GM12892 (cell line): ENCODE measurements at regions not wholly inside any gene's neighbourhood (a gene's known extent, or its start where the extent isn't known, plus 50 kb on each side); places are given as distances from the start of the nearest gene placed in this dataset.

Source experiments
- DNase-seq: peaks from one replicate; pipeline ENCODE4 v3.0.0; 2011; ENCODE audit not compliant: insufficient read length
- FAIRE-seq: peaks from 2 replicates; lab custom pipeline; 2011; peaks lifted over from hg19 to GRCh38; lab: Jason Lieb, UNC
- POLR2A ChIP-seq: IDR thresholded peaks from 2 replicates; pipeline ENCODE4 v1.6.1; 2011; ENCODE audit warnings: low read depth, low read length, control low read depth
- POLR2AphosphoS5 ChIP-seq: IDR thresholded peaks from 2 replicates; pipeline ENCODE4 v1.6.1; 2011; ENCODE audit warnings: low read depth, low read length, control low read depth
- TAF1 ChIP-seq: IDR thresholded peaks from 2 replicates; pipeline ENCODE4 v1.6.1; 2011; ENCODE audit warnings: low read depth, mild to moderate bottlenecking, control low read depth, low read length, borderline replicate concordance

DNA sequence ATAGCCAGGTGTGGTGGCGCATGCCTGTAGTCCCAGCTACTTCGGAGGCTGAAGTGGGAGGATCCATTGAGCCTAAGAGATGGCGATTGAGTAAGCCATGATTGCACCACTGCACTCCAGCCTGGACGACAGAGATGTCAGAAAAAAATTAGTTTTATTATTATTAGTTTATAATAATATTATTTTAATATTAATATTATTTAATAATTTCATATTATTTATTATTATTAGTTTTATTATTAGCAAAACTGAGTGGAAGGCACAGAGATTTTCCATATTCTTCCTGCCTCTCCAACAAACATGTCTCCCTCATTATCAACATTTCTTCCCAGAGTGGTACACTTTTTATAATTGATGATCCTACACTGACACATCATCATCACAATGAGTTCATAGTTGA, 278.2 kb downstream of the SOX11 start:
- TF ChIP-seq POLR2AphosphoS5 = no peak
- no peak for TF ChIP-seq TAF1
- no peak for TF ChIP-seq POLR2A
- FAIRE-seq = no peak
- DNase-seq = no peak

GRCh38 chr2:5974477-5974876, 282.3 kb downstream of the SOX11 start:
- FAIRE-seq (no peak), DNase-seq (no peak)
- TF ChIP-seq POLR2AphosphoS5 = no peak
- TF ChIP-seq TAF1 = no peak
- no peak for TF ChIP-seq POLR2A

- DNase-seq (no peak), FAIRE-seq (no peak)
- no peak for TF ChIP-seq POLR2AphosphoS5
- TF ChIP-seq POLR2A = no peak
- no peak for TF ChIP-seq TAF1
Observed at GRCh38 chr2:5975401-5975800, 283.2 kb downstream of the SOX11 start.

DNA sequence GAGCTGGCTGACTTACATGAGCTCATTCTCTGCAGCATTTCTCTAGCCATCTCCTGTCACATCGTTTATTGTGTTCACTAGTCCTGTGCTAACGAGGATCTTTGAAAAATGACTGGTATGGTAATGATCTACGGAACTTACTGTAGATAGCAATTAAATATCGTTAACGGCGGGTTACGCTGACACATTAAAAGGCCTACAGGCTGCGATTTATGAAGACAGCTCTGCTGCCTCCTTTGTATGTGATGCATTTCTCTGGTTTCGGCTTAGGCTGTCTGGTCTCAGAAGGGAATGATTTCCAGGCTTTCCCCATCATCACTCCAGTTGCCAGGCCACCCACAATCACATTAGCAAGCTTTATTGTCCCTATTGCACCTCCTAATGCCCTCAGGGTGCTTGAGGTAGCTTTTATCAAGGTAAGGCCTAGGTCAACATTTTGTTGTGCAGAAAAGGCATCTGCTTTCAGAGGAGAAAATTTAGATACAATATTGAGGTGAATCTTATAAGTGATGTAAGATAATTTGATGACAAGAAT, 284.4 kb downstream of the SOX11 start:
- DNase-seq (no peak), FAIRE-seq (no peak)
- TF ChIP-seq POLR2A = no peak
- TF ChIP-seq TAF1 = no peak
- no peak for TF ChIP-seq POLR2AphosphoS5

GRCh38 chr2:5977477-5977876, 285.3 kb downstream of the SOX11 start:
- FAIRE-seq = no peak
- no peak for DNase-seq
- TF ChIP-seq POLR2AphosphoS5 (no peak), TAF1 (no peak), POLR2A (no peak)

- FAIRE-seq = no peak
- TF ChIP-seq TAF1 (no peak), POLR2A (no peak), POLR2AphosphoS5 (no peak)
- DNase-seq = no peak
Observed at GRCh38 chr2:5978131-5978751, 286.1 kb downstream of the SOX11 start.

- FAIRE-seq = no peak
- DNase-seq = no peak
- TF ChIP-seq POLR2A (no peak), POLR2AphosphoS5 (no peak), TAF1 (no peak)
Observed at GRCh38 chr2:5980450-5981190, 288.4 kb downstream of the SOX11 start.

- DNase-seq (no peak), FAIRE-seq (no peak)
- no peak for TF ChIP-seq TAF1
- no peak for TF ChIP-seq POLR2AphosphoS5
- TF ChIP-seq POLR2A = no peak
Observed at GRCh38 chr2:5982193-5982902, 290.2 kb downstream of the SOX11 start.

- no peak for DNase-seq
- no peak for FAIRE-seq
- TF ChIP-seq POLR2AphosphoS5 = no peak
- TF ChIP-seq TAF1 = no peak
Observed at GRCh38 chr2:5982903-5983265, 290.7 kb downstream of the SOX11 start.

- TF ChIP-seq POLR2A = no peak
- TF ChIP-seq POLR2AphosphoS5 = no peak
- no peak for TF ChIP-seq TAF1
- FAIRE-seq = no peak
- no peak for DNase-seq
Observed at GRCh38 chr2:5983511-5984272, 291.5 kb downstream of the SOX11 start.

DNA sequence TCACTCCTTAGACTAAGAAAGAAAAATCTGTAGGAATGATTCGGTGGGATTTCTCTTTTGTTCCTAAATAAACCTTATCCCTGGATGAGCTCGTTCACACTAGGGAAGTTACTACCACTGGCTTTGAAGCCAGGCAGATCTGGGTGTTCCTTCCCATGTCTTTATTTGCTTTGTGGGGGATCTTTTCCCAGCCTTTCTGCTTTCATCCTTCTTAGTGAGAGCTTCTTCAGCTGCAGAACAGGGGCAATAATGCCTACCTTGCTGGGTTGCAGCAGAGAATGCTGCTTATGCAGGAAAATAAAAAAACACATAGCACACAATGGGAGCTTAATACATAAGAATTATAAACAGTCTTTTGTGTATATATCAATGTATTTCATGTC, 292.1 kb downstream of the SOX11 start:
- FAIRE-seq = no peak
- no peak for DNase-seq
- TF ChIP-seq POLR2AphosphoS5 (no peak), TAF1 (no peak), POLR2A (no peak)

DNA sequence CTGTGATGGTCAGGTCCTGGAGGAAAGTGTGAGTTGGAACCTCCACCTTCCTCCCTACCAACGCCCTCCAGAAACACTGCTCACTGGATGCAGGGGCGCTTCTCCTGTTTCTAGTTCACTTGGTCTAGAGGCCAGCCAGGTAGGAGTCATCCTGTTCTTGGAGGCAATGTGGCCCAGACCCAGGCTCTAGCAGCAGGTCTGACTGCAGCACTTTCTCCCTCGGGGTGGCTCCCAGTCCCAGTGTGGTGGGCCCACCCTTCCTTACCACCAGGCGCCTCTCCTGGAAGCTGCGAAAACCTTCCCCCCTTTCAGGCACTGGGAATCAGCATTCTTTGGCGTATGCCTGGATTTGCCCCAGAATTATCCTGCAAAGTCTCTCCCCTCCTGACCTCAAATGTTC, 292.8 kb downstream of the SOX11 start:
- TF ChIP-seq TAF1 = no peak
- no peak for DNase-seq
- FAIRE-seq = no peak

DNA sequence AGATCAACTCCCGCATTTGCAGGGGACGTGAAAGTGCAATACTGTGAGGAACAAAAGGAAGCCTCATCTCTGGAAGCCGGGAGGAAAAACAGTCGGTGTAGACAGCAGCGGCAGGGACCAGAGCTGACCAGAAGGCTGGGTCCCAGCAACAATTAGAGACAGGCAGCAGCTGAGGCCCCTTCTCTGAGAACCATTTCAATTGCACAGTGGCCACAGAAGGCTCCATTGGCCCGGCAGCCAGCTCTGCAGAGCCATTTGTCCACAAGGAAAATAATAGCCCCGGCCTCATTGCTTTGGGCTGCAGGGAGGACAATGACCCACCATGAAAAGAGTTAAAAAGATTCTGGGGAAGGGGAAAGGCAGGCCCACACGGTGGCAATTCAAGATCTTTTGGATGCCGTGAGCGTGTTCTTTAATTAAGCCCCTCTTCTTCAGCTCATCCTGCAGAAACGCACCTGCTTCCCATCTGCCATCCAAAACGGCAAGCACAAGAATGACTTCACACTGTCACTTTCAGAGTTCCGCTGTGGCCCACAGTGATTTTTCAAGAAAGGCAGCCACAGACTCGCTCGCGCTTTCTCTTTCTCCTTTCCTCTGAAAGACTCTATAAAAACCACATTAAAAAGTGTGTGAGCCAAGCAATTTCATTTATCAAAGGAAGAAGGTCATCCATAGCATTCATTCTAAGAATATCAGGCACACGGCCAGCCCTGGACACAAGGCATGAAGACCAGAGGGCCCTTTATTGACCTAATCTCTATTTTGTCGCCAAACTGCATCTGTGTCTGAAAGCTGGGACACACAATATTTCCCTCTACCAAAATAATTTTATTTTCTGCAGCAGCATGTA, 293.6 kb downstream of the SOX11 start:
- FAIRE-seq (no peak), DNase-seq (no peak)
- TF ChIP-seq POLR2AphosphoS5 (no peak), TAF1 (no peak), POLR2A (no peak)
